ENCODE measurements at regions not wholly inside any gene's neighbourhood (a gene's known extent, or its start where the extent isn't known, plus 50 kb on each side); places are given as distances from the start of the nearest gene placed in this dataset.

- no peak for DNase-seq (ENCODE audit: low read depth)
- TF ChIP-seq CTCF (IDR thresholded peaks at IDR 0.05; ENCODE audit: insufficient read depth, low read depth, low read length): no peak
- no peak overlapping the region for H3K4me3 ChIP-seq (ENCODE audit: low read depth, low read length)
Measured at GRCh38 chr22:22137891-22138290, 106.7 kb upstream of the VPREB1 start.

DNA sequence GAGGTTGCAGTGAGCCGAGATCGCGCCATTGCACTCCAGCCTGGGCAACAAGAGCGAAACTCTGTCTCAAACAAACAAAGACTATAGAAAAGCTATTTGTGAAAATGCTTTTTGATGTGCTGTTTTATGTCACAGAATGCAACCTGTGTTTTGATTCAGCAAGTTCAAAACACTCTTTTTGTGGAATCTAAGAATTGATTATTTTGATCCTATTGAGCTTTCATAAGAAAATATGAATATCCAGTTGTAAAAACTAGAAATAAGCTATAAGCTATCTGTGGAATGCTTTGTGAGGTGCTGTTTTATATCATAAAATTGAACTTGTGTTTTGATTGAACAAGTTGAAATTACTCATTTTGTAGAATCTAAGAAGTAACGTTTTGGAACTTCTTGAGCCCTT lies 110.7 kb upstream of the VPREB1 start:
- DNase-seq (ENCODE audit: low read depth): no peak
- no peak for TF ChIP-seq CTCF (IDR thresholded peaks at IDR 0.05; ENCODE audit: insufficient read depth, low read depth, low read length)
- H3K4me3 ChIP-seq (ENCODE audit: low read depth, low read length): no peak overlapping the region

DNA sequence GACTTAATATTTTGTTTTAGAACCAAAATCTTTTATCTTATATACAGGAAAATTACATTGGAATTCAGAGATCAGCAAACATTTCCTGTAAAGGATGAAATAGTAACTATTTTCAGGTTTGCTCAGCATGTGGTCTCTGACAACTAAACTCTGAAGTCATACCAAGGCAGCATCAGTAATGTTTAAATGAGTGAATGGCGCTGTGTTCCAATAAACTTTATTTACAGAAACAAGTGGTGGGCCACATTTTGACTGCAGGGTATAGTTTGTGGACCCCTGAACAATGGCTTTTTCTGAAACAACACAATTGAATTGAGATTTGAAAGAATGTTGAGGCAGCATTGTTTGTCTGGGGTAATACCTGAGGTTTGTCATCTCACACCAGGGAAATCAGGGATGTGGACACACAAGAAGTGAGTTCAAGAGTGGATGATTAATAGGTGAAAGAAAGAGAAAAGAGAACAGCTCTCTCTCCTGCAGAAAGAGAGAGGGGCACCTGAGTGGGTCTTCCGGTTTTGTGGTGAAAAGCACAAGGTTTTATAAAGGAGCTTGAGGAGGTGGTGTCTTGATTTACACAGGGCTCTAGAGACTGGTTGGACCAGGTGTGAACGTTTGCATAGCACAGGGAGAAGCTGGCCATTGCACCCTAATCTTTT lies 113.5 kb upstream of the VPREB1 start:
- TF ChIP-seq CTCF (IDR thresholded peaks at IDR 0.05; ENCODE audit: insufficient read depth, low read depth, low read length): no peak

GRCh38 chr22:22129387-22129786 lies 115.2 kb upstream of the VPREB1 start:
- H3K4me3 ChIP-seq (ENCODE audit: low read depth, low read length): no peak overlapping the region
- no peak for DNase-seq (ENCODE audit: low read depth)
- TF ChIP-seq CTCF (IDR thresholded peaks at IDR 0.05; ENCODE audit: insufficient read depth, low read depth, low read length): no peak

More for the DNA sequence above, 113.5 kb upstream of the VPREB1 start:
- no peak overlapping the region for H3K4me3 ChIP-seq (ENCODE audit: low read depth, low read length)
- DNase-seq (ENCODE audit: low read depth): no peak

- TF ChIP-seq CTCF (IDR thresholded peaks at IDR 0.05; ENCODE audit: insufficient read depth, low read depth, low read length): no peak
- no peak for DNase-seq (ENCODE audit: low read depth)
- no peak overlapping the region for H3K4me3 ChIP-seq (ENCODE audit: low read depth, low read length)
Measured at GRCh38 chr22:22128440-22128839, 116.1 kb upstream of the VPREB1 start.

GRCh38 chr22:22127100-22127499 lies 117.5 kb upstream of the VPREB1 start:
- DNase-seq (ENCODE audit: low read depth): no peak
- no peak overlapping the region for H3K4me3 ChIP-seq (ENCODE audit: low read depth, low read length)
- TF ChIP-seq CTCF (IDR thresholded peaks at IDR 0.05; ENCODE audit: insufficient read depth, low read depth, low read length): no peak

Data from fibroblast of villous mesenchyme (primary cell).